ENCODE measurements at regions not wholly inside any gene's neighbourhood (a gene's known extent, or its start where the extent isn't known, plus 50 kb on each side); places are given as distances from the start of the nearest gene placed in this dataset.

GRCh38 chr5:159386028-159386711 is 55.9 kb upstream of the IL12B start (continued):
- TF ChIP-seq MYB (IDR thresholded peaks at IDR 0.05; ENCODE audit: borderline replicate concordance, low read depth, low read length) (no peak), RAD51 (IDR thresholded peaks at IDR 0.05) (no peak), BCLAF1 (IDR thresholded peaks at IDR 0.05) (no peak), MYC (IDR thresholded peaks at IDR 0.05; ENCODE audit: insufficient read depth, insufficient read length, insufficient replicate concordance, low read length, severe bottlenecking) (no peak), CEBPB (IDR thresholded peaks at IDR 0.05; ENCODE audit: borderline replicate concordance in 1 of 2, low read depth in 2 of 2, low read length in 2 of 2) (no peak), IKZF2 (IDR thresholded peaks at IDR 0.05) (no peak), USF2 (IDR thresholded peaks at IDR 0.05; ENCODE audit: borderline replicate concordance, low read depth, low read length) (no peak), E2F4 (IDR thresholded peaks at IDR 0.05; ENCODE audit: low read depth, low read length) (no peak), ZBTB4 (CRISPR knock-in tag; IDR thresholded peaks at IDR 0.05) (no peak)

All from GM12878 (cell line).